MM.1S (cell line): ENCODE measurements at regions not wholly inside any gene's neighbourhood (a gene's known extent, or its start where the extent isn't known, plus 50 kb on each side); places are given as distances from the start of the nearest gene placed in this dataset.

Experiments
- CTCF ChIP-seq: fragments of 300-600 bp; sonication (generic); IDR thresholded peaks from 2 replicates; pipeline ENCODE4 v1.5.1; 2016; ENCODE audit warnings: antibody characterized with exemption, low read length, mixed read lengths
- EZH2 ChIP-seq: fragments of 300-600 bp; sonication (generic); optimal IDR thresholded peaks from 2 replicates; pipeline ENCODE3; 2017; ENCODE audit warnings: low read depth, mild to moderate bottlenecking, antibody characterized with exemption, low read length, mixed read lengths
- EZH2phosphoT487 ChIP-seq: fragments of 300-600 bp; sonication (generic); IDR thresholded peaks from 2 replicates; pipeline ENCODE4 v1.6.1; 2018; ENCODE audit warnings: antibody characterized with exemption, low read length

GRCh38 chr3:26108846-26109489 is 319.1 kb downstream of the OXSM start:
- TF ChIP-seq CTCF (no peak), EZH2 (no peak), EZH2phosphoT487 (no peak)
